ENCODE measurements at regions not wholly inside any gene's neighbourhood (a gene's known extent, or its start where the extent isn't known, plus 50 kb on each side); places are given as distances from the start of the nearest gene placed in this dataset.

GRCh38 chr11:11703885-11704284 is 82.1 kb upstream of the GALNT18 start:
- intact Hi-C loops (cut with DNase I, micrococcal nuclease): no loop called here
- Histone ChIP-seq H3K9me3 (ENCODE audit: control insufficient read depth in 1 of 2, insufficient read depth in 1 of 2, low read length in 2 of 2) (no peaks in the 10 kb centered on the region), H3K36me3 (ENCODE audit: insufficient read depth, low read length) (no peaks in the 10 kb centered on the region), H3K4me1 (ENCODE audit: insufficient read depth, low read length) (no peaks in the 10 kb centered on the region), H3K4me3 (ENCODE audit: low read length) (no peak overlapping the region), H3K27me3 (ENCODE audit: control insufficient read depth in 1 of 2, insufficient read depth in 2 of 2, low read length in 2 of 2) (no peaks in the 10 kb centered on the region), H3K27ac (ENCODE audit: low read depth in 1 of 2, low read length in 2 of 2) (no peak overlapping the region)
- POLR2A ChIA-PET: no interaction called here
- no peak overlapping the region for H3K4me3 Mint-ChIP-seq
- DNase-seq: no peak
- CTCF ChIA-PET: no interaction called here
- H3K36me3 Mint-ChIP-seq (ENCODE audit: low read depth): no peaks in the 10 kb centered on the region
- H3K9me3 Mint-ChIP-seq: no peaks in the 10 kb centered on the region
- H3K4me1 Mint-ChIP-seq (ENCODE audit: low read depth): no peaks in the 10 kb centered on the region
- ATAC-seq (ENCODE audit: poor library complexity): no peak
- H3K27me3 Mint-ChIP-seq: peaks cover 12% of the 10 kb centered on the region
- no peak for TF ChIP-seq CTCF (IDR thresholded peaks at IDR 0.05)
- H3K27ac Mint-ChIP-seq: no peak overlapping the region

DNA sequence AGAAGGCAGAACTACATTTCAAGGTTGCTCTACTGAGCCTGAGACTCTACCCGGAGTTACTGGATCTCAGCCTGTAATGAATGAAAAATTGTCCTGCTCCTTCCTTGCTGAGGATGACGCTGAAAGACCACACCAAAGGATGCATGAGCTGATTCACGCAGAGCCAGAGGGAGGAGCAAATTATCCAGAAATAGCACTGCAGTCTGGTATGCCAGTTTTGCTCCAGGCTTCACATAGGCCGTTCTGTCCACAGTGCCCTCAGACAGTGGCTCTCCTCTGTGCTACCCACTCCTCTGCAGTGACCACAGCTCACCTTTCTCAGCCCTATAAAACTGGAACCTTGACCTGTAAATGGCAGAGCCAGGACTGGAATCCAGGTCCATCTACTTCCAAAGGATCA is 79.3 kb upstream of the GALNT18 start:
- Histone ChIP-seq H3K4me1 (ENCODE audit: insufficient read depth, low read length) (no peaks in the 10 kb centered on the region), H3K27me3 (ENCODE audit: control insufficient read depth in 1 of 2, insufficient read depth in 2 of 2, low read length in 2 of 2) (no peaks in the 10 kb centered on the region), H3K27ac (ENCODE audit: low read depth in 1 of 2, low read length in 2 of 2) (no peak overlapping the region), H3K36me3 (ENCODE audit: insufficient read depth, low read length) (no peaks in the 10 kb centered on the region), H3K4me3 (ENCODE audit: low read length) (no peak overlapping the region), H3K9me3 (ENCODE audit: control insufficient read depth in 1 of 2, insufficient read depth in 1 of 2, low read length in 2 of 2) (no peaks in the 10 kb centered on the region)
- DNase-seq (no peak), ATAC-seq (ENCODE audit: poor library complexity) (no peak)
- H3K27me3 Mint-ChIP-seq: peaks cover 11% of the 10 kb centered on the region
- no peak overlapping the region for H3K27ac Mint-ChIP-seq
- ChIA-PET CTCF (no interaction called here), POLR2A (no interaction called here)
- intact Hi-C loops (cut with DNase I, micrococcal nuclease): no loop called here
- no peaks in the 10 kb centered on the region for H3K36me3 Mint-ChIP-seq (ENCODE audit: low read depth)
- TF ChIP-seq CTCF (IDR thresholded peaks at IDR 0.05): no peak
- no peaks in the 10 kb centered on the region for H3K9me3 Mint-ChIP-seq
- H3K4me1 Mint-ChIP-seq (ENCODE audit: low read depth): no peaks in the 10 kb centered on the region
- no peak overlapping the region for H3K4me3 Mint-ChIP-seq

- no peak for ATAC-seq (ENCODE audit: poor library complexity)
- peaks cover 13% of the 10 kb centered on the region for H3K27me3 Mint-ChIP-seq
- Histone ChIP-seq H3K27me3 (ENCODE audit: control insufficient read depth in 1 of 2, insufficient read depth in 2 of 2, low read length in 2 of 2) (no peaks in the 10 kb centered on the region), H3K27ac (ENCODE audit: low read depth in 1 of 2, low read length in 2 of 2) (no peak overlapping the region), H3K9me3 (ENCODE audit: control insufficient read depth in 1 of 2, insufficient read depth in 1 of 2, low read length in 2 of 2) (no peaks in the 10 kb centered on the region), H3K36me3 (ENCODE audit: insufficient read depth, low read length) (no peaks in the 10 kb centered on the region), H3K4me1 (ENCODE audit: insufficient read depth, low read length) (no peaks in the 10 kb centered on the region), H3K4me3 (ENCODE audit: low read length) (no peak overlapping the region)
- CTCF ChIA-PET: no interaction called here
- intact Hi-C loops (cut with DNase I, micrococcal nuclease): no loop called here
- no peaks in the 10 kb centered on the region for H3K36me3 Mint-ChIP-seq (ENCODE audit: low read depth)
- no peak for DNase-seq
- H3K9me3 Mint-ChIP-seq: no peaks in the 10 kb centered on the region
- no peak for TF ChIP-seq CTCF (IDR thresholded peaks at IDR 0.05)
- H3K4me1 Mint-ChIP-seq (ENCODE audit: low read depth): no peaks in the 10 kb centered on the region
- H3K27ac Mint-ChIP-seq: no peak overlapping the region
- H3K4me3 Mint-ChIP-seq: no peak overlapping the region
- POLR2A ChIA-PET: no interaction called here
Observed at GRCh38 chr11:11697796-11698195, 76.0 kb upstream of the GALNT18 start.
